SK-N-SH (cell line): ENCODE measurements at regions not wholly inside any gene's neighbourhood (a gene's known extent, or its start where the extent isn't known, plus 50 kb on each side); places are given as distances from the start of the nearest gene placed in this dataset.

Source experiments
- CTCF ChIA-PET: fragments of 300-600, 350-600 bp; formaldehyde crosslinking; extraction: SDS; loops from one replicate; lab custom pipeline; 2021; lab: Yijun Ruan, JAX
- POLR2A ChIA-PET: fragments of 350-600 bp; sonication (Branson Sonifier 250); formaldehyde crosslinking; extraction: SDS; loops from one replicate; lab custom pipeline; 2020; ENCODE audit warnings: antibody characterized with exemption, inconsistent platforms; lab: Yijun Ruan, JAX
- DNase-seq: peaks from one replicate; pipeline ENCODE4 v3.0.0; 2012
- H2AFZ ChIP-seq: fragments of 200-600 bp; sonication (generic); 2 replicates; pipeline ENCODE4 v1.8.1; 2016; ENCODE audit warnings: antibody characterized with exemption, mild to moderate bottlenecking, low read depth
- H3F3A ChIP-seq: fragments of 200-600 bp; sonication (generic); replicated peaks from 2 replicates; pipeline ENCODE3; 2016; ENCODE audit warnings: antibody characterized with exemption, mild to moderate bottlenecking; ENCODE audit not compliant: insufficient read depth
- H3K27ac ChIP-seq, 2 experiments: fragments of 200-500 bp in 1 of 2; fragments of 200-600 bp in 1 of 2; sonication (Bioruptor generic) in 1 of 2; sonication (generic), shearing (Covaris generic) in 1 of 2; 2 replicates each; pipeline versions ENCODE4 v1.5.1 to v1.6.1; 2014 to 2016; ENCODE audit warnings: low read depth in 2 of 2, inconsistent platforms in 1 of 2, low read length in 1 of 2, mild to moderate bottlenecking in 1 of 2, mixed read lengths in 1 of 2
- H3K27me3 ChIP-seq: fragments of 200-600 bp; sonication (generic), shearing (Covaris generic); 2 replicates; pipeline ENCODE4 v1.6.1; 2016; ENCODE audit warnings: mixed run types; ENCODE audit not compliant: insufficient read depth
- H3K36me3 ChIP-seq, 2 experiments: fragments of 200-500 bp in 1 of 2; fragments of 200-600 bp in 1 of 2; sonication (Bioruptor generic) in 1 of 2; sonication (generic) in 1 of 2; replicated peaks in 1 of 2; 2 replicates each; pipeline versions ENCODE3 to v1.5.1; 2014 to 2016; ENCODE audit warnings: low read length in 1 of 2, mild to moderate bottlenecking in 1 of 2; ENCODE audit not compliant: insufficient read depth in 2 of 2, control insufficient read depth in 1 of 2
- H3K4me1 ChIP-seq, 2 experiments: fragments of 200-500 bp in 1 of 2; fragments of 200-600 bp in 1 of 2; sonication (Bioruptor generic) in 1 of 2; sonication (generic), shearing (Covaris generic) in 1 of 2; 2 replicates each; pipeline versions ENCODE4 v1.5.1 to v1.6.1; 2014 to 2016; ENCODE audit warnings: low read depth in 1 of 2, low read length in 1 of 2, mixed run types in 1 of 2; ENCODE audit not compliant: insufficient read depth in 2 of 2, control insufficient read depth in 1 of 2
- H3K4me2 ChIP-seq: fragments of 200-600 bp; sonication (generic), shearing (Covaris generic); 2 replicates; pipeline ENCODE4 v1.6.1; 2017; ENCODE audit warnings: mixed run types
- H3K4me3 ChIP-seq, 2 experiments: fragments of 200-500 bp in 1 of 2; fragments of 200-600 bp in 1 of 2; sonication (Bioruptor generic) in 1 of 2; sonication (generic), shearing (Covaris generic) in 1 of 2; 2 replicates each; pipeline versions ENCODE4 v1.5.1 to v1.8.1; 2014 to 2016; ENCODE audit warnings: low read depth in 2 of 2, inconsistent platforms in 1 of 2, low read length in 1 of 2, mild to moderate bottlenecking in 1 of 2, mixed read lengths in 1 of 2, moderate library complexity in 1 of 2
- H3K79me2 ChIP-seq: fragments of 200-600 bp; sonication (generic); 2 replicates; pipeline ENCODE4 v1.8.1; 2017; ENCODE audit warnings: mild to moderate bottlenecking; ENCODE audit not compliant: insufficient read depth
- H3K9ac ChIP-seq: fragments of 200-600 bp; sonication (generic); 2 replicates; pipeline ENCODE4 v1.6.1; 2017; ENCODE audit warnings: mixed run types
- H3K9me2 ChIP-seq: fragments of 200-600 bp; sonication (generic); 2 replicates; pipeline ENCODE4 v1.6.1; 2017; ENCODE audit warnings: mixed run types
- H3K9me3 ChIP-seq: fragments of 200-600 bp; sonication (generic); 2 replicates; pipeline ENCODE4 v1.6.1; 2017; ENCODE audit warnings: mixed run types, mild to moderate bottlenecking, moderate library complexity
- H4K20me1 ChIP-seq: fragments of 200-600 bp; sonication (generic); 2 replicates; pipeline ENCODE4 v1.6.1; 2017; ENCODE audit warnings: mild to moderate bottlenecking, mixed run types; ENCODE audit not compliant: insufficient read depth
- ELF1 ChIP-seq: IDR thresholded peaks from 2 replicates; pipeline ENCODE4 v1.4.0; 2012
- MXI1 ChIP-seq: IDR thresholded peaks from 2 replicates; pipeline ENCODE4 v1.6.1; 2012; ENCODE audit warnings: mild to moderate bottlenecking, low read depth, low read length, improper control_type of control experiment
- POLR2AphosphoS5 ChIP-seq: IDR thresholded peaks from 2 replicates; pipeline ENCODE4 v1.6.1; 2012; ENCODE audit warnings: low read depth, low read length
- RCOR1 ChIP-seq: fragments of 150-350 bp; IDR thresholded peaks from 2 replicates; pipeline ENCODE4 v1.6.1; 2017; ENCODE audit warnings: antibody characterized with exemption, low read length
- REST ChIP-seq: IDR thresholded peaks from 2 replicates; pipeline ENCODE4 v1.6.1; 2012; ENCODE audit warnings: mild to moderate bottlenecking, low read depth, low read length, moderate library complexity
- RXRA ChIP-seq: IDR thresholded peaks from 2 replicates; pipeline ENCODE4 v1.4.0; 2012; ENCODE audit warnings: low read depth, mild to moderate bottlenecking, borderline replicate concordance
- ZBTB33 ChIP-seq: IDR thresholded peaks from 2 replicates; pipeline ENCODE4 v1.4.0; 2012; ENCODE audit warnings: low read depth, borderline replicate concordance
- WGBS: methylation state at CpG from one replicate; pipeline ENCODE4 v1.1.6; 2017; ENCODE audit warnings: low lambda C conversion rate; 5-methylcytosine and 5-hydroxymethylcytosine counted together

DNA sequence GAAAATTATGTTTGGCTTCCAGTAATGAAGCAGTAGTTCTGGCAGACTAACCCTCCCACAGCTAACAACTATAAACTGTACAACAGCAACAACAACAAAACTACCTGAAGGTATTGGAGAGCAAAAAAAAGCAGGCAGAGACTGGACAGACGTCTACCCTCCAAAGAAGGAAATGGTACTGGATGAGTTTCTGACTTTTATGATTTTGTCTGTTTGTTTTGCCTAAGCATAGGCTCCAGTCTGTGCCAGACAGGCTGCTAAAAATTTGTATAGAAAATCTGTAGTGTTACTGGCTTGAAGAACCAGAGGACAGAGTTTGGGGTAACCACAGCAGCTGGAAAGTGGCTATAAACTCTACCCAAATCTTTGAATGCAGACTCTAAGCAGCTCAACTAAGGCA lies 131.3 kb downstream of the SLC25A47 start:
- H4K20me1 ChIP-seq = no peaks in the 10 kb centered on the region
- H2AFZ ChIP-seq = no peak overlapping the region
- ChIA-PET CTCF (interaction anchor here (1.0 to 1.9 kb wide), 4 partner anchors 11 to 69 kb away, joined by 3 to 6 read pairs (median 4); no protein-coding TSS in a partner anchor), POLR2A (no interaction called here)
- no peak overlapping the region for H3K4me2 ChIP-seq
- H3K9me2 ChIP-seq = no peaks in the 10 kb centered on the region
- 90% methylated on average over 1 of the region's 1 CpG for WGBS
- no peaks in the 10 kb centered on the region for H3K36me3 ChIP-seq
- H3K9ac ChIP-seq = no peak overlapping the region
- no peak for TF ChIP-seq ELF1
- DNase-seq = no peak
- H3K4me3 ChIP-seq = no peak overlapping the region
- H3K27ac ChIP-seq = no peak overlapping the region
- H3F3A ChIP-seq = no peaks in the 10 kb centered on the region
- no peaks in the 10 kb centered on the region for H3K9me3 ChIP-seq
- no peaks in the 10 kb centered on the region for H3K27me3 ChIP-seq
- no peaks in the 10 kb centered on the region for H3K79me2 ChIP-seq
- H3K4me1 ChIP-seq = peaks cover 0 to 15% of the 10 kb centered on the region in 2 experiments; a peak in 1 of 4 replicates

GRCh38 chr14:100463937-100464336 lies 123.3 kb downstream of the BEGAIN start:
- no peak overlapping the region for H2AFZ ChIP-seq
- H3F3A ChIP-seq = no peaks in the 10 kb centered on the region
- POLR2A ChIA-PET = no interaction called here
- H3K4me3 ChIP-seq = no peak overlapping the region
- no peaks in the 10 kb centered on the region for H3K27me3 ChIP-seq
- H3K9ac ChIP-seq = no peak overlapping the region
- no peaks in the 10 kb centered on the region for H3K36me3 ChIP-seq
- TF ChIP-seq ZBTB33 (no peak), REST (no peak), MXI1 (no peak), RXRA (no peak), POLR2AphosphoS5 (no peak), RCOR1 (no peak)
- TF ChIP-seq, all 33 proteins: peak for 0
- 86% methylated on average over 3 of the region's 3 CpGs for WGBS
- no peaks in the 10 kb centered on the region for H3K79me2 ChIP-seq
- H3K4me2 ChIP-seq = no peak overlapping the region
- CTCF ChIA-PET = interaction anchor here (0.6 to 1.1 kb wide), 2 partner anchors 306 to 666 kb away, joined by 3 to 4 read pairs; no protein-coding TSS in a partner anchor
- DNase-seq = no peak
- no peaks in the 10 kb centered on the region for H3K9me2 ChIP-seq
- H3K4me1 ChIP-seq = peaks cover 0 to 23% of the 10 kb centered on the region in 2 experiments; a peak in 2 of 4 replicates
- H3K9me3 ChIP-seq = no peaks in the 10 kb centered on the region
- no peak overlapping the region for H3K27ac ChIP-seq
- H4K20me1 ChIP-seq = no peaks in the 10 kb centered on the region
